Activated CD8-positive, alpha-beta memory T cell treated with anti-CD3 and anti-CD28 coated beads for 4 hours (primary cell): ENCODE measurements at regions not wholly inside any gene's neighbourhood (a gene's known extent, or its start where the extent isn't known, plus 50 kb on each side); places are given as distances from the start of the nearest gene placed in this dataset.

ENCODE experiments used
- DNase-seq, 2 donors: peaks; one replicate each; pipeline ENCODE4 v3.0.0-alpha.2; 2020; ENCODE audit warnings: low read depth in 2 of 2

DNA sequence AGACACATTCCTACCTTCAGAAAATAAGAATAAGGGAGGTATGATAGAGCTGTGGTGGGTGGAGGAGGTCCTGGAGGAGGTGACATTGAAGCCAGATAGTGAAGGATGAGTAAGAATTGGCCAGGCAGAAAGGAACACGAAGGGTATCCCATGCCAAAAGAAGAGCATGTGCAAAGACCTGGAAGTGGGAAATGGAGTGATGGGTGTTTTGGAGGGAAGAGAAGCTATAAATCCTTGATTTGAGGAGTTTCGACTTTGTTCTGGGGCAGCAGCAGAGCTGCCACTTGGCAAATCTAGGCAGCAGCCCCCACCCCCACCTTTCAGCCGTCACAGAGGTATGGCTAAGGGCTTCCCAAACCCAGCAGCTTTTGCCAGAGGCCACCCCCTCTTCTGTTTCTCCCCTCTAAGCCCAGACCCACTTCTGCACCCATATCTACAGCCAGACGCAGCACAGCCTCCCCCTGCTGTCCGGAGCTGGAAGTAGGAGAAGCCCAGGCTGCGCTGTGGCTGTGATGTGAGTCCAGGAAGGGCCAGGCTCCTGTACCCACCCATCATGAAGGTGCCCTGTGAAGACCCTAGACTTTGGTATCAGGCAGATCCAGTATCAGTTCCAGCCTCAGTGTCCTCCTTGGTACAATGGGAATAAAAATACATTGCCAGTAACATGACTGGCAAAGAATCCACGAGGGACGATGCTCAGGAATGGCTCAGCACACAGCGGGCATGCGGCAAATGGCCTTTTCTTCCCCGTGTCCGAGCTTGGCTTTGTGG is 188.7 kb upstream of the LINGO1 start:
- DNase-seq: no peak

DNA sequence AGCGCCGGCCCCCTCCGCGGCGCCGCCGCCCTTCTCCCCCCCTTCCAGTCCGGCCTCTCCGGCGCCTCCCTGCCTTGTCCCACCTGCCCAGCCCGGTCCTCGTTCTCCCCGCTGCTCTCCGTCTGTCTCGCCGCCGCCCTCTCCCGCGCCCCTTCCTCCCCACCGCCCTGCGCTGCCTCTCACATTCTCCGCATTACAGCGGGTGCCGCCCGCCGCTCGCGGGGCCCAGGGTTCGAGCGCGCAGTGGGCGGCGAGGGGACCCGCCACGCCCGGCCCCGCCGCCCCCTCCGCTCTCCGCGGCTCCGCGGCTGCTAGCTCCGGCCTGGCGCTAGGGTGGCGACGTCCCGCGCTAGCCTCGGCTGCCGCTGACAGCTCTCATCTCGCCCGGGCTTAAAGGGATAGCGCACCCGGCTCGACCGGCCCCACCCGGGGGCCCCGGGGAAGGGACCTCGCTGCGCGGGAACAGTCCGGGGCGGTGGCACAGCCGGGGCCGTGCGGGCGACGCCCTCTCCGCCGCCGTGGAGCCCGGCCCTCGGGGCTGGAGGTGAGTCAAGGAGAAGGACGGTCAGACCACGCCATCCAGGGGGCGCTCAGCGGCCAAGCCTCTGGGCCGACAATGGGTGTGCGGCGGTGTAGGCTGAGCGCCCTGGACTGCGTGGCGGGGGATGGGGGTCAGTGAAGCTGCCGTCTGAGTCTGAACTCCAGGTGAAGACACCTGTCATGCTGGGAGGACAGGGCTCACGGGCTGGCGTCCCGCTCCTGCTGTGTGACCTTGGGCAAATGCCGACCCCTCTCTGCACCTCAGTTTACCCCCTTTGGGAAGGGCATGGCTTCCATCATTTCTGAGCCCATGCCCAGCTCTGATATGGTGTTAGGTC is 187.4 kb upstream of the LINGO1 start:
- DNase-seq: no peak

DNA sequence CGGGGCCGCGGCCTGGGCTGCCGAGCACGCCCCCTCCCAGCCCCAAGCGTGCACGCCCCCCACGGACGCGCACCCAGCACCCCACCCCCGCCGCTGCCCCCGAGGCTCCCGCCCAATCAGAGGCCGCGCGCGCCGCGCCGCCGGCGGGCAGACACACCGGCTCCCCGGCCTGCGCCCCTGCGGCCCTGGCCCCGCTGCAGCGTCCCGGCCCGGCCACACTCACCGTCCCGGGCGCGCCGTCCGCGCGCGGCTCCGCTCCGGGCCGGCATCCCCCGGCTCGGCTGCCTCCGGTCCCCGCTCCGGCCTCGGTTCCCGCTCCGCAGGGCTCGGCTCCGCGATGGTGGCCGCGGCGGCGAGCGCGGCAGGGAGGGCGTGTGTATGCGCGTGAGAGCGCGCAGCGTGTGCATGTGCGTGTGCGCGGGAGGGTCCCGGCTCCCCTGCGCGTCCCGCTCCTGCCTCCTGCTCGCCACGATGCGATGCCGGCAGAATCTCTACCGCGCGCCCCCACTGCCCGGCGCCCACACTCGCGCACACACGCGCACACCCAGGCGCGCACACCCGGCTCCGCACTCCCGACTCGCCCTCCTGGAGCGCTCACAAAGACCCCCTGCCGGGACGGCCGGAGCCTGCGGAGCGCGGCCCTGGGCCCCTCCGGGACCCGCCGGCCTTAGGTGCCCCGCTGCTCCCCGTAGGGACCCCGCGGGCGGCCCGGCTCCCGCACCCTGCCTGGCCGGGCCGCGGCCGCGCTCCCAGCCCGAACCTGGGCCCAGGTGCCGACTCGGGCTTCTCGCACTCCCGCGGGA is 186.5 kb upstream of the LINGO1 start:
- no peak for DNase-seq

DNA sequence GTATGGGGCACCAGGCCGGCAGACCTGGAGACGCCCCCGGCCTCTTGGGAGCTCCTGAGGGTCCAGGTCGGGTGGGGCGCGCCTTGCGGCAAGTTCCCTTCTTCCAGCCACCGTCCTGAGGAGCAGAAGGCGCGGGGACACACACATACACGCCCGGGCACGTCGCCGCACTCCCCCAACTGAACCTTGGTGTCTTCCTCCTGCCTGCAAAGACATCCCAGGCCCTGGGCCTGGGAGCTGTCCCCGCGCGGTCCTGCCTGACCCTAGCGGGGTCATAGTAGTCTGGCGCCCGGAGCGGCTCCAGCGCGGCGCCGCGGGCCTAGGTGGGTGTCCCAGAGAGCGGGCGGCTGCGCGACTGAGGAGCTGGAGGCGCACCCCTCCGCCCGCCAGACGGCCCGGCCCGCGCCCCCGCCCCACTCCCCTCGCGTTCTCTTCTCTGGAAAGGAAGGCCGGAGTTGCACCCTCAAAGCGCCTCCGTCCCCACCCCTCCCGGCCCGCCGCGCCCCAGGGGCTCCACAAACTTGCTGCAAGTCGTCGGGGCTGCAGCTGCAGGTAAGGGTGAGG is 185.9 kb upstream of the LINGO1 start:
- DNase-seq: no peak

DNA sequence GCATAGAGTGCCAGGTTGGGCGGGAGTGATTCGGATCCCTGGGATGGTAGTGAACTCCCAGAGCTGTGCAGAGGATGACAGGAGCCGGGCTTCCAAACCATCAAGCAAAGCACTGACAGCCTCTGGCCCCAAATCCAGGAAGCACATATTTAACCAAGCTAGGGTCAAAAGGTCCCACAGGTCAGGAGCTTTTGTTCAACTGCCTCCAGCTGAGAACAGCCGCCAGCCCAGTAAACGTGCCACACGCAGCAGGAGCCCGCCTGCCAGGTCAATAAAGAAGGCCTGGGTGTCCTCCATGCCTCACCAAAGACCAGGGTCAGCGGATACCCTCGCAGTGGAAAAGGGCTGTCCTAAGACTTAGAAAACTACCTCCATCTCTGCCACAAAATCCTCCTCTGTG is 184.7 kb upstream of the LINGO1 start:
- no peak for DNase-seq

DNA sequence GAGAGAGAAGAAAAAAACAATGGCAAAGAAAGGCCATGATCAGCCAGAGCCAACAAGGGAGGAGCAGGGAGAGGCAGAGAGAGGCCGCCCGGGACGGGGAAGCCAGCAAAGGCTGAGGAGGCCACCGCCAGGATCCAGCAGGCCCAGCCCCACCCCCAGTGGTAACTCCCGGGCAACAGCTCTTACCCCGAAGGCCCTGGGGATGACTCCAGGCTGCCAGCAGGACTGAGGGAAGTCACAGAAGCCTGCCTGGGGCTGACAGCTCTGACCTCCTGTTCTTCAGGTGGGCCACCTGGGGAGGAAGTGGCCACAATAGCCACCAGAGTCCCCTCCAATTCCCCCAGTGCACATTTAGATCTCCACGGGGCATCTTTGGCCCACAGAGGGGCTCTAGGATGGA is 184.3 kb upstream of the LINGO1 start:
- no peak for DNase-seq

DNA sequence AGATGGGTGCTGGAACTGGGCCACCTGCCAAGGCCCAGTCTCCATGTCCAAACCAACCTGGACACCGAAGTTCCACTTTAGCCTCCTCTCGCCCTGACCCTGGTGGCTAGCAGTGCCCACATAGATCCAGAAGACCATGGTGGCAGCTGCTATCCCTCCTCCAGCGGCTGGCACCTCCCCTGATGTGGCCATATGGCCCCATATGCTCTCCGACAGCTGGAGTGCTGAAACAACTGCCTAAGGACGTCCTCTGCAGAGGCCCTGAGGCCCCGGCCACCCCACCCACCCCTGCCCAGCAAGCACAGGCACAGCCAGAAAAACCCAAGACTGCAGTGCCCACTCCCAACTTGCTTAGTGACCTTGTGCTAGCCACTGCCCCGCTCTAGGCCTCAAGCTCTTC is 182.3 kb upstream of the LINGO1 start:
- no peak for DNase-seq

DNA sequence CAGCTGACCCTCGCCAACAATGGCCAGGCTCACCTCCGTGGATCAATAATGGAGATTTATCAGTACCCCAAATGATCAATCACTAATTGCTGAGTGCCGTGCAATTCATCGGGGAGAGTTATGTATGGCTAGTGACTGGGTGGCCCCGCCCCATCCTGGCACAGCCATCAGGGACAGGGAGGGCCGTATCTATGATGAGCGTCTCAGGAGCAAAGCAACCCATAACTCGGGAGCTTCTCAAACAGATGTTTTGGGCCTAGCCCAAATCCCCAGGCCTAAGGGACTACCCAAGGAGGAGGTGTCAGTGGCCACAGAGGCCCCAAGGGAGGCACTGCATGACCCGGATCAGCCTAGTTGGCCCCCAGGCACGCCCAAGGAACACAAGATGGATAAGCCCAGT is 180.0 kb upstream of the LINGO1 start:
- DNase-seq: no peak

DNA sequence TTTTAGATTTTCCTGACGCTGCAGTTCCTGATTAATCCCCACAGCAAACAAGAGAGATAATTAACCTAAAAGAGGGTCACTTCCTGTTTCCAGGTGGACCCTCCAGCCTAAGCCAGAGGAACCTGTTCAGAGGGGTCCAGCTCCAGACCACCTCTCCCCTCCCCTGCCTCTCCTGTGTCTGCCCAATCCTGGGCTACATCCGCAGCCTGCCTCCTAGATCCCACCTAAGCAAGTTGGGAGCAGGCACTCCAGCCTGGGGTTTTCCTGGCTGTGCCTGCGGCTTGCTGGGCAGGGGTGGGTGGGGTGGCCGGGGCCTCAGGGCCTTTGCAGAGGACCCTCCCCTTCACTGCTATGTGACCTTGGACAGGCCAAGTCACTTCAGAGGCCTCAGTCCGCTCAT is 178.6 kb upstream of the LINGO1 start:
- DNase-seq: no peak

DNA sequence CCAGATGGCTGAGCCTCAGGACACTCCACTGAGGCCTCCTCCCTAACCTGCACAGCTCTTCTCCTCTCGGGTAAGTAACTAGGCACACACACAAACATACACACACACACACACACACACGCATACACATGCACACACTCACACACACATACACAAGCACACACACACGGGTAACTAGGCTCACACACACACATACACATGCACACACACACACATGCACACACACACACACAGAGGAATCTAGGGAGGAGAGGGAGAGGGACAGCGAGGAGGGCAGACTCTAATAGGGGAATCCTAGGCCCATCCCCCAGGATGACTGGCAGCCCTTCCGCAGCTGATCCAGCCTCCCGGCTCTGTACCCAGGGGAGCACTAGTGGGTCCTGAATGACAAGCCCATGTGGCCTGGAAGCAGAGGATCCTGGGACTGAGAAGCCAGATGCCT is 177.4 kb upstream of the LINGO1 start:
- no peak for DNase-seq

DNA sequence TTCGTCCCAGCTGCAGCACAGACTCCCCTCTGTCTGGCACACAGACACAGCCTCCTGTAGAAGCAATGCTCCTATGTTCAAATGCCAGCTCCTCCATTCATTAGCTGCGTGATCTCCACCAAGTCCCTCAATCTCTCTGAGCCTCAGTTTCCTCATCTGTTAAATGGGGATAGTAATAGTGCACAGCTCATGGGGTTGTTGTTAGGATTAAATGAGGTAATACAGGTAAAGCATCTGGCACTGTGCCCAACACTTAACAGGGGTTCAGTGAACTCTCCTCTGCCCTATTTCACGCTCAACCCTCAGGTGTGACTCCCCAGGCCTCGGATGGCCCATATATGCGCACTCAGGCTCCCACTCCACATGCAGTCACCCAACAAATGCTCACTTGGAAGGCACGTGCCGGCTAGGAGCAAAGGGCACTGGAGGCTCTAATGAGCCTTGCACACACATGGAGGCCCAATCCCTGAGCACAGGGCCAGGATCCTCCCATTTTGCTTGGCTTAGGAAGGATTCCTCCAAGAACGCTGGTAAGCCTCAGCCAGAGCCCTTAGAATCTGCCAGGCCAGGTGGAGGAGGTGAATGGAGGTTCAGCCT is 176.0 kb upstream of the LINGO1 start:
- DNase-seq: no peak

DNA sequence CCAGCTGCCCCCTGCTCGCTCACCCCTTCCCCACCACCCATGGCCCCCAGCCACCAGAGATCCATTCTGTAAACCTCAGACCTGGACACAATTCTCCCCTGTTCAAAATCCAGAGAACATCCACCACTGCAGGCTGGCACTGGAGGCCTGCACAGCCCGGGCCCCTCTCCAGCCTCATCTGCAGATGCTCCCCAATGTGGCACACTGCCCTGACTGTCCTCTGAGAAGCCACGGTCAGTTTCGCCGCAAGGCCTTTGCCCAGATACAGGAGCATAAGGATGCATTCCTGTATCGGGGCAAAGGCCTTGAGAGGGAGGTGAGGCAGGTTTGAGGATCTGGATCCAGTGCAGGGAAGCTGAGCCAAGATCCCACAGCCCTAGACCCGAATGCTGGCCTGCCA is 175.4 kb upstream of the LINGO1 start:
- no peak for DNase-seq

DNA sequence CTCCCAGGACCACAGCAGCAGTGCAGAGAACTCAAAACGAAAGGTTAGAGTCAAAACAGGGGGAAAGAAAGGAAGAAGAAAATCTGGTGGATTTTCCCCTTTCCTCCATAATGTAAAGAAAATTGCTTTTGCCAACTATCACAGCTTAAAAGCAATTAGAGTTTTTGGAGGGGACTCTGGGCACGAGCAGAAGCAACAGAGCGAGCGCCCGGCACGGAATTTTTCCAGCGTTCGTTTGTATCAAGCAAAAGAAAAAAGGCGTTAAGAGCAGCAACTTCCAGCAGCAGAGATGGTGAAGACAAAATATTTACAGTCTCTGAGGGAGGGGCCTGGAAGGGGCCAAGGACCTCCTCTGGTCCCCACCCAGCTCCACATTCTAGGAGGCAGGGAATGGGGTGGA is 174.9 kb upstream of the LINGO1 start:
- DNase-seq: no peak

DNA sequence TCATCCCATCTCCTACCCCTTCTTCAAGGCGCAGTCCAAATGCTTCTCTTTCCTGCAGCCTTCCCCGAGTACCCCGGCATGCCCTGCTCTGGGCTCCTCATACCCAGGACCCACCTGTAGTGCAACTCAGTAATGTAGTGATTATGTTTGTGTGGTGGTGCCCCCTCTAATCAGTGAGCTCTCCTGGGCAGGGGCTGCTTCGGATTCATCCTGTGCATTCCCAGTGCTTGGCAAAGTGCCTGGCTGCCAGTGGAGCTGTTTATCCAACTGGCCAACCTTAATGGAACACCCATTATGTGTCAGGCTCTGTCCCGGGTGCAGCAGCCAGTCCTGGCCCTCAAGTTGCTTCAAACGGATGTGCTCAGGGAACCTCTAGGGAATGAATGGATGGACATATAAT is 174.4 kb upstream of the LINGO1 start:
- DNase-seq: no peak

DNA sequence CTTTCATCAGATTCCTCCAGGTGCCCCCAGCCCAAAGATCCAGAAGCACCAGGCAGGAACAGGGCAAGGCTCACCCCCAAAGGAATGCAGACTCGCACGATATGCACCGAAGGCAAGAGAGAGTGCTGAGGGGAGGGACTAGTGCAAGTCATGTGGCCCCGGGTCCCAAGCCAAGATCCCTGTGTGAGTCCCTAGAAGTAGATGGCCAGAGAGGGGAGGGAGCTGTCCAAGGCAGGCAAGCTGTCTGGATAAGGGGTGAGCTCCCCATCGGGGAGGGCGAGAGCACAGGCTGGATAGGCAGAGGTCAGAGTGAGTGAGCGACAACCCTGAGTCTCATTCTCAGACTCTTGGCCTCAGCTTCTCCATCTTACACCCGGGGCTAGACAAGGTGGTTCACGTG is 171.5 kb upstream of the LINGO1 start:
- no peak for DNase-seq

DNA sequence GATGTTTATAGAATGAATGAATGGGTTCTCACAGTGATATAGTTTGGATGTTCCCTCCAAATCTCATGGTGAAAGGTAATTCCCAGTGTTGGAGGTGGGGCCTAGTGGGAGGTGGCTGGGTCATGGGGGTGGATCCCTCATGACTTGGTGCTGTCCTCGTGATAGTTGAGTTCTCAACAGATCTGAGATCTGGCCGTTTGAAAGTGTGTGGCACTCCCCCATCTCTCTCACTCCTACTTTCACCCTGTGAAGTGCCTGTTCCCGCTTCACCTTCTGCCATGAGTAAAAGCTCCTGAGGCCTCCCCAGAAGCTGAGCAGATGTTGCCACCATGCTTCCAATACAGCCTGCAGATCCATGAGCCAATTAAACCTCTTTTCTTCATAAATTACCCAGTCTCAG is 170.8 kb upstream of the LINGO1 start:
- DNase-seq: no peak

DNA sequence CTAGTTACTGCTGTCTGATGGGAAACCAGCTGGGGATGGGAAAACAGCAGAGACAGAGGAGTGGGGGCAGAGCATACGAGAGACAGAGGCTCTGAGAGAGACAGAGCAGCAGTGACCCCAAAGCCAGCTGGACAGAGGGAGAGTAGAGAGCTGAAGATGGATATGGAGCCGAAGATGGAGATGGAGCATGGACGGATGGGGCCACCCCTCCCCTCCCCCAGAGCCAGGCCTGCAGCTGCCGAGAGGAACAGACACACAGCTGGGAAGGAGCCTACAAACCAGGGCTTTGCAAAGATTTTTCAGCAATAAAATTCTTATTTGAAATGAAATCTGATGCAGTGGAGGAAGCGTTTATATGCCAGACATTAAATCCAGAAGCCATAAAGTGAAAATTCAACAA is 167.6 kb upstream of the LINGO1 start:
- DNase-seq: no peak

DNA sequence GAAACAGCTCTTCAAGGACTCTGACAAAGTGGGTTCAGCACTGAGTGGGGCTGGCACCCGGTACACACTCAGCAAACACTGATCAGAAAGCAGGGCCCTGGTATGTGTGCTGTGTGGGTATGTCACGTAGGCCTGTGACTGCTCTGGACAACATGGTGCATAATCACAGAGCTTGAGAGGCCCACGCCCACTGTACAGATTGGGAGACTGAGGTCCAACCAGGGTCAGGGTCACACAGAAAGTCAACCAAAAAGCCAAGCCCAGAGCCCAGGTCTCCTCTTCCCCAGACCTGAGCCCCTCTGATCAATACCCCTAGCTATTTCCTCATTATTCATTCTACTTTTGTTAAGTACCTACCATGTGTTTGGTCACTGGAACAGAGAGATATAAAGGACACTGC is 166.1 kb upstream of the LINGO1 start:
- no peak for DNase-seq

DNA sequence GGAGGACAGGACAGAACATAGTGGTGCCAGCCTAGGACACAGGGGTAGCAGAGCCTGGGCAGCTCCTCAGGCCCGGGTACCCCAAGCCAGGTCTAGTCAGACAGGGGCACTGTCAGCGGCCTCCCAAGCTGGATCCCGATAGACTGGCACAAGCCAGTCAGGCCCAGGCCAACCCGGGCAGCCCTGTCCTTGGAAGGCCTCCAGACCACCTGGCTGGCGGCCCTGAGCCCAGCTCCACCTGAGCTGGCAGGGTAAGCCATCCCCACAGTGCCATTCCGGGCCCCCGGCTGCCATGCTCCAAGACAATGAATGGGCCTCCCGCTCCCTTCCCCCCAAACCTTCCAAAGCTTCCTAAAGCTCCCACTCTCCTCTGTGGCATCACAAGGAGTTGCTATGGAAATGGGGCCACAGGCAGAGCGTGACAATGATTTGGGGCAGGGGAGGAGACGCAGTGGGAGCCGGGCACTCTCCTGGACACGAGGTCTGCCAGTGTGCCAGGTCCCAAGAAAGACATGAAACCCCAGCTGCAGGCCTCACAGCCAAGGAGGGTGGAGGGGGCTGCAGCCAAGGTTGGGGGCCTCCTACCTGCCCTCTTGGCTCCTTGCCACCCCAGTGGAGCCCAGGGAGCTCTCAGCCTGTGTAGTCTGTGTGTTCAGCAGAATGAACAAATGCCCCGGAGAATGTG is 165.6 kb upstream of the LINGO1 start:
- DNase-seq: no peak

DNA sequence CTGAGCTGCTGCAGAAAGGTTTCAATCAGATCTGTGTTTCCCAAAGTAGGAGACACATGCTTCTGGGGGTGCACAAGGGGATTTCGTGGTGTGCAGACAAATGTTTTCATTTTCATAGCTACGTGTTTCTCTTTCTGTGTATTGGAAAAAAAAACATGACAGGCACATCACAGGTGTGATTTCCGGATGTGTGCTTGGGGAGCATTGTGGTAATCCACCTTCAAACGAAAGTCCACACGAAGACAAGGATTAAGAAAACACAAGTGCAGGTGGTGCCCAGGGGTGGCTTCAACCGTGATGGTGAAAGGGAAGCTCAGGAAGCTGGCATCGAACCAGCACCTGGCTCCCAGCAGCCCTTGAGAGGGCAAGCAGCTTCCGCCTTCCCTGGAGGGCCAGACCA is 164.6 kb upstream of the LINGO1 start:
- DNase-seq: no peak
